Omental fat pad (tissue), 3 donors: ENCODE measurements at regions not wholly inside any gene's neighbourhood (a gene's known extent, or its start where the extent isn't known, plus 50 kb on each side); places are given as distances from the start of the nearest gene placed in this dataset.

ENCODE experiments used
- ATAC-seq: fragments of 150-250 bp; one replicate; pipeline ENCODE4 v1.9.1; 2016; ENCODE audit warnings: mild to moderate bottlenecking, moderate library complexity; ENCODE audit not compliant: low FRiP score
- DNase-seq: peaks from one replicate; pipeline ENCODE4 v3.0.0-alpha.2; 2019; ENCODE audit warnings: low spot score
- TF ChIP-seq, protein P1 (sequence below), 3 donors: fragments of 450-650 bp; IDR thresholded peaks; one replicate each; pipeline ENCODE4 v1.5.1; 2016 to 2017; ENCODE audit warnings: antibody characterized with exemption in 3 of 3, mild to moderate bottlenecking in 3 of 3, moderate library complexity in 2 of 3

DNA sequence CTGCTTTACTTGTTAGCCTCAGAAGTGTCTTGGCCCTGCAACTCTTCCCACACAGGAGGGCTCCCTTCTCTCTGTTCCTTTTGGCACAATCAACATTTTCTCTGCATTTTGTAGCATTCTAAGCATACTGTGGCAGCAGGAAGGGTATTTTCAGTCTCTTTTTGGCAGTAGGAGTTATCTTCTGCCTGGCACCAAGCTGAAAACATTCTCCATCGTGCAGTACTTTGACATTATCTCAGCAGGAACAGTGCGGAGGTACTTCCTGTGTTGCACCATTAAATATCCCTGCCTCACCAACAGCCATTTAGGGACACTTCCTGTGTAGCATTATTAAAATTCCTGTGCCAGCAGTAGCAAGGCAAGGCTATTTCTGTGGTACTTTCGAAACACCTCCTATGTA is 233.2 kb upstream of the SEMA6D start:
- TF ChIP-seq, protein P1, sequence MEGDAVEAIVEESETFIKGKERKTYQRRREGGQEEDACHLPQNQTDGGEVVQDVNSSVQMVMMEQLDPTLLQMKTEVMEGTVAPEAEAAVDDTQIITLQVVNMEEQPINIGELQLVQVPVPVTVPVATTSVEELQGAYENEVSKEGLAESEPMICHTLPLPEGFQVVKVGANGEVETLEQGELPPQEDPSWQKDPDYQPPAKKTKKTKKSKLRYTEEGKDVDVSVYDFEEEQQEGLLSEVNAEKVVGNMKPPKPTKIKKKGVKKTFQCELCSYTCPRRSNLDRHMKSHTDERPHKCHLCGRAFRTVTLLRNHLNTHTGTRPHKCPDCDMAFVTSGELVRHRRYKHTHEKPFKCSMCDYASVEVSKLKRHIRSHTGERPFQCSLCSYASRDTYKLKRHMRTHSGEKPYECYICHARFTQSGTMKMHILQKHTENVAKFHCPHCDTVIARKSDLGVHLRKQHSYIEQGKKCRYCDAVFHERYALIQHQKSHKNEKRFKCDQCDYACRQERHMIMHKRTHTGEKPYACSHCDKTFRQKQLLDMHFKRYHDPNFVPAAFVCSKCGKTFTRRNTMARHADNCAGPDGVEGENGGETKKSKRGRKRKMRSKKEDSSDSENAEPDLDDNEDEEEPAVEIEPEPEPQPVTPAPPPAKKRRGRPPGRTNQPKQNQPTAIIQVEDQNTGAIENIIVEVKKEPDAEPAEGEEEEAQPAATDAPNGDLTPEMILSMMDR (IDR thresholded peaks at IDR 0.05) = no peak
- no peak for DNase-seq
- no peak for ATAC-seq

DNA sequence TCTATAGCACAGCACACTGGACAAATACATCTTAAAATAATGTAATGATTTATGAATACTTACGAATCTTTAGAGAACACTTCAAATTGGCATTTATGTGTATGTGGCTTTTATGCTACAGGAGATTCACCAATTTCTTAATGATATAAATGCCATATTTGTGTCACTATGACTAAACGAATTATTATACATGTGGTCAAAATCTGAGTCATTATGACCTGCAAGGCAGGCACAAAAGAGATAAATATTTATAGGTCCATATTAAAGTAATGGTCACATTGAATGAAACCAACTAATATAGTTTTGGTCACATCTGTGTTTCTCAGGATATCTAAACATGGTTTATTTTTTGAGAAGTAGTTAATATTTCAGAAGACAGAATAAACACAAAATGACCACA is 232.3 kb upstream of the SEMA6D start:
- TF ChIP-seq, protein P1 (IDR thresholded peaks at IDR 0.05) = no peak
- ATAC-seq (no peak), DNase-seq (no peak)

DNA sequence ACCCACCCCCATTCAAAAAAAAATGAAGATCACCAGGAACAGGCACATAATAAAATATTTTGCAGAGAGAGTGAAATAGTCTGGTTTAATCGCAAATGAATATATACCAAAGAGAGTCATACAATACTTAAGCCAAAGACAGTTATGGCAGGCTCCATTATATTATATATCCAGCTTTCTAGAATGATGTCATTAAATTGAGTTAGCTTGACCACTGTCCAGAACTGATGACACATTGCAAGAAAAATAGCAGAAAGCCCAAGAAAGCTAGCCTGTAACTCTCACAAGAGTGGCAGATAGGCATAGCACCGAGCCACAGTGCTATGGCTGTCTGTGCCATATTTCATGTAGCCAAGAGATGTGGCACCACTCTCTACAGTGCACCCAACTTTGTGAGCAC is 231.9 kb upstream of the SEMA6D start:
- TF ChIP-seq, protein P1 (IDR thresholded peaks at IDR 0.05) = no peak
- ATAC-seq (no peak), DNase-seq (no peak)

DNA sequence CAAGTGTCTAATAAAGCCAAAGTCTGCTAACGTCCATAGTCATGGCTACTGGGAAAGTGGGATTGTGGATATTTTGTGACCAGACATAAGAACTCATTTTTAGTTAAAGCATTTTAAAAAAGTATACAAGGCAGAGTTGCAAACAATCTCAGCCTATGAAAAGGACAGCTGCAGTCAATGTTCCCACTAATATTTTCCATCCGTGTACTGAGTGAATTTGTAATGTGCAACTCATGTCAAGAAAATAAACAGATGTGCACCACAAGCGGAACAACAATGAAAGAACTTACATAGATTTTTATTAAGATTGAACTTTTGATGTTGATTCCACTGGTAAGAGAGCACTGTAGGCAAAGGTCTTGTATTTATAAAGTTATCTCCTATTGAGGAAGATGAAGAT is 231.3 kb upstream of the SEMA6D start:
- TF ChIP-seq, protein P1 (IDR thresholded peaks at IDR 0.05) = no peak
- DNase-seq (no peak), ATAC-seq (no peak)

DNA sequence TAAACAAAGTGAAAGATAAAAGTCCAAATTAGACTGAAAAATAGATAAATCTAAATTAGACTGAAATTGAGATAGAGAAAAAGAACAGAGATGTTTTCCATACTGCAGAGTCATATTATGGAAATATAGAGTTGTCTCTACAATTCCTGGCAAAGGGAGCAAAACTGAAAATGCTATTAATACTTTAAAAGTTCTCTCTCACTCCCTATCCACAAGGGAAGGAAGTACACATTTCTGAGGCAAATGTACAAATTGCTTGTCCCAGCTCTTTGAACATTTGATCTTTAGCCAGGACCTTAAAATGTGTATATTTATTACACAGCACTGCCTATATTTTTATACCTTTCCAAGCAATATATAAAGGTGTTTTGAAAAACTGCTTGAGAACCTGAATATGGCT is 225.1 kb upstream of the SEMA6D start:
- no peak for ATAC-seq
- TF ChIP-seq, protein P1 (IDR thresholded peaks at IDR 0.05) = no peak
- no peak for DNase-seq

DNA sequence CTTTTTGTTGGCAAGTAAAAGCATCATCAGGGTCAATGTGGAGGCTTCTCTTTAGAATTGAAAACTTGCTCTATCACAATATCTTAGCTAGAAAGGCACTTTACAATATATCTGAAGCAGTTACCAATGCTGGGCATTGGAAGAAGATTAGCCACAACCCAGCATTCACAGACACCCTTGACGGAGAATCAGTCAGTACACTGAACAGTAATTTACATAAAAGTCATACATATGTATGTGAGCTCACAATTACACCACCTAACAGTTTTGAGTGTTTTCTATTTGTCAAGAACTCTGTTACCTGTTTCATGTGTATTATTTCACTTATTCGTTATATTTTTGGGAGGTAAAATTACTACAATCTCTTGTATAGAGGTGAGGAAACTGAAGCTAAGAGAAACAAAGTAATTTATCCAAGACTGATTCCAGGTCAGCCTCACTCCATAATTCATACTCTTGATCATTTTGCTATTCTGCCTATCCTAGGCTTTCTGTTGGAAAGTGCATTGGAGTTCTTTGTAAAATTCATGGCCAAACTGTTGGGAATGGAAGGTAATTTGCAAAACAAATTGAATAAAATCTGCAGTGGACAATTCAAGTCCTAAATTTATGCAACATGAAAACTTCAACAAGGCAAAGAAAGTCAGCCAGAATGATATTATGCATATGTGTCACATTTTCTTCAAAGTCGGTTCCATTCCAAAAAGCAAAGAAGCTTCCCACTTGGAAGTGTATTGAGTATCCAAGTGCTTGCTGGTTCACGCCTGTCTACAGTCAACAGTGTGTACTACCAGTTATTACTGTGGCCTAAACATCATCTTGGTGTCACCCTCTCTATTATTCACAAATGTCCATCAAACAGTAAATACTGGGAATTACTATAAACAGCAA is 223.7 kb upstream of the SEMA6D start:
- TF ChIP-seq, protein P1 (IDR thresholded peaks at IDR 0.05) = no peak
- DNase-seq (no peak), ATAC-seq (no peak)
